ENCODE measurements at regions not wholly inside any gene's neighbourhood (a gene's known extent, or its start where the extent isn't known, plus 50 kb on each side); places are given as distances from the start of the nearest gene placed in this dataset.
"Not testable (repeated sequence)": the region's sequence is repeated elsewhere in the genome, so short reads cannot be mapped to it uniquely, and the experiment has no call there.

DNA sequence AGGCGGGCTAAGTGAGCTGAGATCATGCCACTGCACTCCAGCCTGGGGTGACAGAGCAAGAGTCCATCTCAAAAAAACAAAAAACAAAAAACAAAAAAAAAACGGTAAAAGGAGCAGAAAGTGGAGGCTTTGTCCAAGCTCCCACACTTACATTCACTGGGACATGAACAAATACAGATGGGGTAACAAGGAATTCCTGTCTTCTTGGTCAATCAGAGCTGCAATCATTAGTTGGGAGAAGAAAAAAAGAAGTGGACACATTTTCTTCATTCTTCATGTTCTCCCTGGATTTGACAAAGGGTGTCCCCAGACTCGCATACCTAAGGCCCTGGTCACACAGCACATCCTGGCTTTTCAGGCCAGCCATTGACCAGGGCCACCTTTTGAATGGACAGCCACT, 124.6 kb downstream of the SOCS6 start:
- no peak for DNase-seq

DNA sequence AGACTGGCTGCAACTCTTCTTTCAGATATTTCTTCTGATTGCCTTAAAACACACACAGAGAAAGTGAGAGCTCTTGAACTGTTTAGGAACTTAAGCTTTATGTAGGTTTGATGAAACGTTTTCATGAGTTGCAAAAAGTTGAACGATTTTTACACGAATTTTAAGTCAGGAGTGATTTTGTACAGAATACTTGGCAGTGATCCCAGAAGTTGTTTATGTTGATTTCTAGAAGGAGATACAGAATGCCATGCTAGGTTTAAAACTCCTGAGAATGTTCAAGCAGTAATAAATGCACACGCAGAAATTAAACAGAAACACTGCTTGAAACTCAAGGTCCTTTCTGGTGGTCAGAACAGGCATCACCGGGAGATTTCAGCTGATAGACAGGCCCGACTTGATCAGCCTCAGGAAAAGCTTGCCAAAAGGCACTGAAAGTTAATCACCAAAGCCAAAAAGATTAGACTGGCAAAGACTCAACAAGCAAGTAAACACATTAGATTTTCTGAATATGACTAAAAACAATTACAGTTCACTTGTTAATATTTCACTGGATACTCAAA, 123.1 kb downstream of the SOCS6 start:
- DNase-seq = no peak

DNA sequence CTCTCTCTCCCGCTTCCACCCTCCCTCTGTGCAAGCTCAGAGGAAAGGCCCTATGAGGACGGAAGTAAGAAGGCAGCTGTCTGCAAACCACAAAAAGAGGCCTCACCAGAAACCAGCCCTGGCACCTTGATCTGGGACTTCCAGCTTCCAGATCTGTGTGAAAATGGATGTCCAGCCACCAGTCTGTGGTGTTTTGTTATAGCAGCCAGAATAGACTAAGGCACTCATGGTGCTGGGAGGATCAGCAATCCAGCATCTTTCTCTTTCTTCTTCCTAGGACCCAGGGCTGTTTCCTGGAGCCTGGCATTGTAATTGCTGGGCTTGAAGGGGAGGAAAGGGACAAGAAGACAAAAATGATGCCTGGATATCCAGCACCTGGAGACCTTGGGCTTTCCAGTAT, 122.5 kb downstream of the SOCS6 start:
- no peak for DNase-seq

DNA sequence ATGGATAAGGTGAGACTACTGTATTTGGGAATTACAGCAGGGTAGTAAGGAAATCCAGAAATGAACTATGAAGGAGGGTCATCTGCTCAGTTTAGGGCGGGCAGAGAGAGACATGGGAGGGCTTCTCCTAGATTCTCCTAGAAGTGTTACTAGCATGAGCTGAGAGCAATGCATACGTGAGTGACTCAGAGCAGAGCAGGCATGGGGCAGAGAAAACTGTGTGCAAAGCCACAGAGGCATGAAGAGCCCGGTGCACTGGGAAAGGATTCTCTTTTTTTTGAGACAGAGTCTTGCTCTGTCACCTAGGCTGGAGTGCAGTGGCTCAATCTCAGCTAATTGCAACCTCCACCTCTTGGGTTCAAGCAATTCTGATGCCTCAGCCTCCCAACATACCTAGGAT, 116.2 kb downstream of the SOCS6 start:
- DNase-seq = no peak

DNA sequence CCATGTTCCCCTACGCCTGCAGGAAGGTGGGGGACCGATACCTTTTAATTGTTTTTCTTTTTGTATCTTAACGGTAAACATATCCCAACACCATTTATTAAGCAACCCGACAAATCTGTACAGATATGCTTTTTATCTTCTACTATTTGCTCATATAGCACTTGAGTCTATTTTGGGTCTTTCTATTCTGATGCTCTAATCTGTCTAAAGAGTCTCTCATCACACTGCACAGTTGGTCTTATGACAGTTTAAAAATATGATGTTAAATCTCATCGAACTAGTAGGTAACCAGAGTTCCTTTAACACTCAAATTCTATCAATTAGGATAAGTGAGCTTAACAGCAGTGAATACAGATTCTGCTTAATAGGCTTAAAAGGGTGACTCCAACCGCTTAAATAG, 111.6 kb downstream of the SOCS6 start:
- DNase-seq = no peak

DNA sequence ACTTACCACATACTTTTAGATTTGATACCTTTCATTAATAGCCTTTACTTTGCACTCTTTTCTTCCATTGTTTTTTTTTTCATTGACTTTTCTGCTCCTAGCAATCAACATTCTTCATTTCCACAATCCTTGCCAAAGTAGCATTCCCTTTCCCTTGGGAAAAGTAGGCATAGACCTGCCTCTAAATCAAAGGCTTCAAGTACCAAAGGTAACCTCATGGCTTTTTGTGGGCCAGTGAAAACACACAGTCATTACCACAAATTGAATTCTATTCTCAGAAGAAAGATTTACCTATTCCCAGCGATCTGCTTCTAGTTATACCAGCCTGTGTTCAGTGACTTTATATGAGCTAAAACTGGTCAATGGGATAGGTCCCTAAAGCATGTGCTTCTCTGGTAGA, 109.2 kb downstream of the SOCS6 start:
- DNase-seq = no peak

DNA sequence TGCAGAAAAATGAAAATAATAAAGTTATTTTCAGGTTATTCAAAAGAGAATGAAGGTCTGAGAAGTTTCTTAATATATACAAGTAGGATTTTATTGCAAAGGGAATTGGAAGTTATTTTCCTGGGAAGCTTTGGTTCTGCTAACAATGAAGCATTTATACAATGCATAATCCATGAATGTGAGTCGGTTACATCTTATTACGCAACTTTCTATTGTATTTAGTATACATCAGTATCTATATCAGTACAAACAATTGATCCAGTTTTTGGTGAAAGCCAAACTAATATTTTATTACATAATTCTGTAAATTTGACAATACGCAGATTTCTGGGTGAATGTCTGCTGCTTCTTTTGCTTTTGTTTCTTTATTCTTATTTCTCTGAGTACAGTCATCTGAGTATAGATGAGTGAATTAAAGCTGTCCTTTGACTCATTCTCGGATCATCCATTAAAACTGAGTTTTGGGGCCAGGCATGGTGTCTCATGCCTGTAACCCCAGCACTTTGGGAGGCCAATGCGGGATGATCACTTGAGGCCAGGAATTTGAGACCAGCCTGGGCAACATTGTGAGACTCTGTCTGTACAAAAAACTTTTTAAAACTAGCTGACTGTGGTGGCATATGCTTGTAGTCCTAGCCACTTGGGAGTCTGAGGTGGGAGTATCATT, 108.5 kb downstream of the SOCS6 start:
- DNase-seq = no peak

DNA sequence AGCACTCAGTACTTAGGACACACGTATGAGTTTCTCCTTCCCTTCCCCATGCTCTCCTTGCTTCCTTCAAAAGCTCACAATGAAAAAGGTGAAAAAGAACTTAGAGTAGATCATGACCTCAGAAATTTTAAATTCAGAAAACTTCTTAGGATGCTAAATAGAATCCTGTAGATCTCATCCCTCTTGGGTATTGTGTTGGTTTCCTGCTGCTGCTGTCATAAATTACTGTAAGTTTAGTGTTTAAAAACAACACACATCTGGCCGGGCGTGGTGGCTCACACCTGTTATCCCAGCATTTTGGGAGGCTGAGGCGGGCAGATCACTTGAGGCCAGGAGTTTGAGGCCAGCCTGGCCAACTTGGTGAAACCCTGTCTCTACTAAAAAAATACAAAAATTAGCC, 106.9 kb downstream of the SOCS6 start:
- not testable (repeated sequence) for DNase-seq

DNA sequence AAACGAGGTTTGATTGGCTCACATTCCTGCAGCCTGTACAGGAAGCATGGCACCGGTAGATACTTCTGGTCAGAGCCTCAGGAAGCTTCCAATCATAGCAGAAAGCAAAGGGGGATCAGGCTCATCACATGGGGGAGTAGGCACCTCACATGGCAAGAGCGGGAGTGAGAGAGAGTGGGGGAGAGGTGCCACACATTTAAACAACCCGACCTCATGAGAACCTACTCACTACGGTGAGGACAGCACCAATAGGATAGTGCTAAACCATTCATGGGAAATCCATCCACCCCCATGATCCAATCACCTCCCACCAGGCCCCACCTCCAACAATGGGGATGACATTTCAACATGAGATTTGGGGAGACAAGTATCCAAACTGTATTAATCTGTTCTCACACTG, 105.8 kb downstream of the SOCS6 start:
- DNase-seq = no peak

DNA sequence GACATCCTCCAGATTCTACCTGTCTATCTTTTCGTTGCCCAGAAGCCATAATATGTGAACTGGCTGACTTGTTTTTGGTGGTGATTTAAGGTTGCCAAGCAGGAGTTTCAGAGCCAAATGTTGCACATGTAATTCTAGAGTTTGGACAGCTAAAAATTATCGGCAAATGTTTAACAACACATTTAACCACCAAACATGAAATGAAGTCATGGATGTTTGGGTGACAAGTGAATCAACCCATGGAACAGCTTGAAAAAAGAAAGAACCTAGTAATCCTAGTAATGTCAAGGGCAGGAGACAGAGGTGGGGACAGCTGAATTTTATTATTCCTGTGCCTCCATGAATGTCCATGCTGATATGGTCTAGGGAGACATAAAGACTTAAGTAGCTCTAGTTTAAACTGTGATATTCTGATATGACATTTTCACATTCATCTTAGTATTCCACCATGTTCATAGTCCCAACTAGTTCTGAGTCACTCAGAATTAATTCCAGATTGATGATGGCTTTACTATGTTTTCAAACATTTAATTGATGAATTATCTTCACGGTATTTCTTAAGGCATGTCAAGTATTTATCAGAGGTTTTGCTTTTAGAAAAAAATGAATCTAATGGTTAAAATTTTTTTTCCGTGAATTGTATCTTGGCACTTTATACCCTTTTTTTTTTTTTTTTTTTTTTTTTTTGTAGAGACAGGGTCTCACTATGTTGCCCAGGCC, 101.7 kb downstream of the SOCS6 start:
- no peak for DNase-seq

DNA sequence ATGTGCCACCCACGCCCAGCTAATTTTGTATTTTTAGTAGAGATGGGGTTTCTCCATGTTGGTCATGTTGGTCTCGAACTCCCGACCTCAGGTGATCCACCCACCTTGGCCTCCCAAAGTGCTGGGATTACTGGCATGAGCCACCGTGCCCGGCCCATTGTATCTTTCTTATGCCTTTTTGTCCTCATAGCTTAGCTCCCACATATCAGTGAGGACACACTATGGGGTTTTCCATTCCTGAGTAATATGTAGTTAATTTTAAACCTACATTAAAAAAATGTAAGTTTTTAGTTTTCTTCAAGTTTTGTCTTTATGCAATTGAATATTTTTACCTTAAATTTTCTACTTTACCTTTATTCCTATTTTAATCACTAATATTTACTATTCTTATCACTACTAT, 100.2 kb downstream of the SOCS6 start:
- not testable (repeated sequence) for DNase-seq

DNA sequence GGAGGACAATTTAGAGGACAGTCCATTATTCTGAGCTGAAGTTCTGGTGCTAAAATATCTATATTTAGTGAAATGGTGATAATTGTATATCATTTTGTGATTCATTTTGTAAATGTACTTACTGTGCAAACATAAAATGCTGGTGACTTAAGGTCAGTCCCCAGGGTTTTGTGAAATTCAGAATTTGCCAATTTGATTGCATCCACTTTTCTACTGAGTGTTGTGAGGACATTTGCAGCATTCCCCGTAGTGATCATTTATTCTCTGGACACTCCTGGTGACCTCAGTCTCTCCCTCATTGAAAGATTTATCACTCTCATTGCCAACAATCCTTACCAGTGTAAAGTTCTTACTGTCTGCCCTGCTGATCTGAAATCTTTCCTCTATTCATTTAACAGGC, 98.2 kb downstream of the SOCS6 start:
- no peak for DNase-seq

DNA sequence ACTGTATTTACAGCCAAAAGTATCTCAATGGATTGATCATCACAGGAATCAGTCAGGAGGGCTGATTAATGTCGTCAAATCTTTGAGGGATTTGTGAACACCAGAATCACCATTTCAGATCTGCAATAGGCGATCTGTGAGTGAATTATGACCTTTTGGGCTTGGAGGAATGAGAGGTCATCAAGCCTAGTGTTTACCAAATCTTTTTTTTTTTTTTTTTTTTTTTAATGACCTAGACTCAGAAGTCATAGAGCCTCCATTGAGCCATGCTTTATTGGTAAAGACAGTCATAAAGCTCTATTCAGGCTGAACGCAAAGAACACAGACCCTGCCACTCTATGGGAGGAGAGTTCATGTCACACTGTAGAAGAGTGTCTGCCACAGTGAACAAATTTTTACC, 97.7 kb downstream of the SOCS6 start:
- DNase-seq = no peak

DNA sequence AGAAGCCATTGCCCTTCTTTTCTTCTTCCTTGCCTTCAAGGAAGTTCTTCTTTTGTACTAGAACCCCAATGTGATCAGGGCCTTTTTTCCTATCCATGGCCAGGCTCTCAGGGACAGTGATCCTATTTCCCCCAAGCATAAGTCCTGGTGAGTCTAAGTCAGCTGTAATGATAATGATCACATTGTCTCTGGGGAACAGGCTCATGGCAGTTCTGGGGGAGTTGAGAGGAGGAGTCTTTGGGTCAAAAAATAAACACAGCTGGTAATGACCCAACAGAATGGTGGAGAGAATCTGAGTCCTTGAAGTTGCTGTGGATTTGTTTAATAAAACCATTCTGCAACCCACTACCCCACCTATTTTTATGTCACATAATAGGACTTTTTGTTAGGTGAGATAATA, 96.6 kb downstream of the SOCS6 start:
- DNase-seq = no peak

DNA sequence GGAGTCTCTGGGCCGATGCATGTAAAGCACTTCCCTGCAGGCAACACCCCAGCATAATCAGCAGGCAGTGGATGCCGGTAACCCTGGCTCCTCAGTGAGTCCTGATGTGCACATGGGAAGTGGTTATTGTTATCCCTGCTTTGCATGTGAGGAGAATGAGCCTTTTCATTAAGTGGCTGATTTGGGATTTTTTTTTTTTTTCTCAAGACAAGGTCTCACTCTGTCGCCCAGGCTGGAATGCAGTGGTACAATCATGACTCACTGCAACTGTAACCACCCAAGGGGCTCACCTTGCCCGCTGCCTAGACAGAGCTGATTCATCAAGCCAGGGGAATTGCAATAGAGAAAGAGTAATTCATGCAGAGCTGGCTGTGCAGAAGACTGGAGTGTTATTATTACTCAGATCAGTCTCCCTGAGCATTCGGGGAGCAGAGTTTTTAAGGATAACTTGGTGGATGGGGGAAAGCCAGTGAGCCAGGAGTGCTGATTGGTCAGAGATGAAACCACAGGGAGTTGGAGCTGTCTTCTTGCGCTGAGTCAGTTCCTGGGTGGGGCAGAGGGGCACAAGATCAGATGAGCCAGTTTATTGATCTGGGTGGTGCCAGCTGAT, 95.4 kb downstream of the SOCS6 start:
- DNase-seq = no peak

DNA sequence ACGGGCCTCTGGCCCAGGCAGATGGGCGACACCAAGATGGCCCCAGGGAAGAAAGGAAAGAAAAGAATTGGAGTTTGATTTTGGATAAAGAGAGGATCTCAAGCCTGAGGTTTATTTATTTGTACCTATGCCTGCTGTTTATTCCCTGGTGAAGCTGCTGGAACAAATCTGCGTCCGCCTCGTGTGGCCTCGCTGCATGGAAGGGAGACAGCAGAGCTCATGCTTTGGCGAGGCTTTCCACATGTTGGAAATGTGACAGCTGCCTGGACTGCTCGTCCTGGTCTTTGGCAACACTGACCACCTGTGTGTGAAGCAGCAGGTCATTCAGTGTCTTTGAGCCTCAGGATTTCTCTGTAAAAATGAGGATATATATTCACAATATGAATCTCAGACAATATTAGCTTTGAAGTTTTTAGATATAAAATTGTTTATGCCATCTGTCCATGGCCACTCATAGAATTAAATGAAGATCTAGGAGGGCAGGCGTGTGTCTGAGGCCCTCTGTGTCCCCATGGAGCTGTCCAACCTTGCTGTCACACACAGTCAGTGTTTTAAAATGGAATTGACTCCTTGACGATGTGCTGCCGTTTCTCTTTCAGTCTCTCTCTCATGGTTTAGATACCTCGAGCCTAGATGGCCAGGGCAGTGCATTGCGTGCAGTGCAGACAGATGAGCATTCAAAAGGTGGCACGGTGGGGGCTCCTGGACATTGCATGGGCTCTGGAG, 94.3 kb downstream of the SOCS6 start:
- no peak for DNase-seq

DNA sequence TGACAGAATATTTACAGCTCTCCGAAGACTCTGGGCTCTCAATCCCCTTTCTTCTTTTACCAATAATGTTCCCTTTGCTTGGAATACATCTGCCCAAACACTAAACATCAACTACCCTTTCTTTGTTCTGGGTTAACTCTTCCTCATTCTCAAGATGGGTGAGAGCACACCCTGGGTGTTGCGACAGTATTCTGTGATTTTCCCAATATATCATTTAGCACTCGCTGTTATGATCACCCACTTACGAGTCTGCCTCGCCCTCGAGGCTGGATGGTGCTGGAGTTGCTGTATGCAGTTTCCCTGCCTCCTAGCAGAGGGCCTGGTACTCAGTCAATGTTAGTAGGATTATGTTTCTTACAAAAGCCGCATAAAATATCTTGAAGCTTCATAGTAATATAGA, 93.2 kb downstream of the SOCS6 start:
- no peak for DNase-seq

DNA sequence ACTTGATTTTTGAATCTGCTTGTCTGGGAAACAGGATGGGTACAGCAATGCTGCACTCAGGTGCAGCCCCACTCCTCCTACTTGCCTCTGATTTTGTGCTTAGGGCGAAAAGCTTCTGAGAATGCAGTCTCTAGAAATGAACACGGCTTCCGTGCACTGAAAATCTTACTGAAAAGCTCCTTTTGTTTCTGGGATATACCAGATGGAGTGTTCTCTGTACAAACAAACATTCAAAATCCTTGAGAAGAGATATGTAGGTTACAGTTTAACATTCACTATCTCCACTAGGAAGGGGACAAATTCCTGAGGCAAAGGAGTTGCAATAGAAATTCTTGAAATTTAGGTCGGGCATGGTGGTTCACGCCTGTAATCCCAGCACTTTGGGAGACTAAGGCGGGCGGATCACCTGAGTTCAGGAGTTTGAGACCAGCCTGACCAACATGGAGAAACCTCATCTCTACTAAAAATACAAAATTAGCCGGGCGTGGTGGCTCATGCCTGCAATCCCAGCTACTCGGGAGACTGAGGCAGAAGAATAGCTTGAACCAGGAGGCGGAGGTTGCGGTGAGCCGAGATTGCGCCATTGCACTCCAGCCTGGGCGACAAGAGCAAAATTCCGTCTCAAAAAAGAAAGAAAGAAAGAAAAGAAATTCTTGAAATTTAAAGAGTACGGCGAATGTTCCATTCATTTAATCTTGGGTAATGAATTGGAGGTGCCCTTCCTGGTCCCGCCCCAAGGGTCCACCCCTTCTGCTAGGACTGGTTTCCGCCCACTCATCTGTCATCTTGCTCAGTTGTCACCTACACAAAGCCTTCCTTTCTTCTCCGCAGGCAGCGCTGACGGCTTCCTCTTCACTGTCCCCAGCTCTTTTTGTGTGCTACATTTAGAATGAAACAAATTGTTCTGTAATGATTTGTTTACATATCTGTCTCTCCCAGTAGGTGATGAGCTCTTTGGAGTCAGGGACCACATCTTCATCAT, 92.4 kb downstream of the SOCS6 start:
- no peak for DNase-seq
